ENCODE measurements at regions not wholly inside any gene's neighbourhood (a gene's known extent, or its start where the extent isn't known, plus 50 kb on each side); places are given as distances from the start of the nearest gene placed in this dataset.

DNA sequence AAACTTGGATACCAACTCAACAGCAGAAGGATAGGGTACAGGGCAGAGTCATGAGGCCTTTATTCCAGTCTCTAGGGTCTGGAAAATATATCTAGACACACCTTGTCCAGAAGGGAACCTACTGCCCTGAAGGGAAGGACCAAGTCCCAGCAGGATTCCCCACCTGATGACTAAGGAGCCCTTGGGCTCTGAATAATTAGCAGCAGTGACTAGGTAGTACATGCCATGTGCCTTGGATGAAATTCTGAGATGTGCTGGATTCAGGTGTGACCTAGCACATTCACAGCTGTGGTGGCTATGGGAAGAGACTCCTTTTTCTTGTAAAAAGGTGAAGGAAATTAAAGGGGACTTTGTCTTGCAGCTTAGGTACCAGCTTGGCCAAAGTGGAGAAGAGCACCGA, 364.3 kb upstream of the PTCHD4 start:
- CTCF ChIA-PET (ENCODE audit: low intra/inter-chr PET ratio, low total read pairs) = no interaction called here
- 43% methylated on average over 1 of the region's 1 CpG for WGBS (ENCODE audit: low lambda C conversion rate)
- ATAC-seq = no peak

GRCh38 chr6:48474830-48475229, 363.8 kb upstream of the PTCHD4 start:
- WGBS (ENCODE audit: low lambda C conversion rate) = 7% methylated on average over 1 of the region's 2 CpGs
- Histone ChIP-seq H3K9me3 (ENCODE audit: low read length) (no peaks in the 10 kb centered on the region), H3K4me1 (ENCODE audit: insufficient read depth, low read length) (no peaks in the 10 kb centered on the region), H2AFZ (ENCODE audit: low read length) (no peak overlapping the region), H3K9ac (ENCODE audit: insufficient read depth, low read depth, low read length) (no peak overlapping the region), H3K27ac (ENCODE audit: extremely low read length, insufficient read depth, low read length) (no peak overlapping the region), H3K4me3 (replicated peaks in 1 of 3; ENCODE audit: insufficient read depth in 1 of 3, low read depth in 2 of 3, low read length in 3 of 3) (no peak overlapping the region), H4K20me1 (ENCODE audit: insufficient read depth, low read length) (no peaks in the 10 kb centered on the region), H3K27me3 (ENCODE audit: control insufficient read depth in 1 of 2, insufficient read depth in 2 of 2, low read length in 2 of 2) (no peaks in the 10 kb centered on the region), H3K79me2 (ENCODE audit: insufficient read depth, low read length) (no peaks in the 10 kb centered on the region), H3K36me3 (replicated peaks in 1 of 2; ENCODE audit: control insufficient read depth in 1 of 2, insufficient read depth in 2 of 2, low read length in 2 of 2) (no peaks in the 10 kb centered on the region), H3K4me2 (ENCODE audit: low read depth, low read length) (no peak overlapping the region)
- ChIA-PET POLR2A (no interaction called here), CTCF (ENCODE audit: low intra/inter-chr PET ratio, low total read pairs) (no interaction called here)
- DNase-seq (ENCODE audit: low spot score) (no peak), FAIRE-seq (no peak), ATAC-seq (no peak; the same call in 1 of the 3 replicates)
- BruUV-seq (replicated peaks) = no TSS peak
- in situ Hi-C loops (cut with HindIII; ENCODE audit: extremely low pct_ligation_motif_present, low pct_unique_long_range_greater_than_20kb) = loop anchor here (5.0 kb wide), 1 partner anchor 688 kb away; no protein-coding TSS in a partner anchor
- intact Hi-C loops (cut with micrococcal nuclease; ENCODE audit: unreplicated experiment) = loop anchor here (10.0 kb wide), 1 partner anchor 390 kb away; no protein-coding TSS in a partner anchor
- TF ChIP-seq GTF2F1 (IDR thresholded peaks at IDR 0.05; ENCODE audit: low read length) (no peak), ZNF674 (CRISPR knock-in tag; IDR thresholded peaks at IDR 0.05; ENCODE audit: low read depth) (no peak), ATF3 (CRISPR knock-in tag; IDR thresholded peaks at IDR 0.05) (no peak), ZBTB8A (CRISPR knock-in tag; IDR thresholded peaks at IDR 0.05; ENCODE audit: borderline replicate concordance, low read depth) (no peak), ARID3A (IDR thresholded peaks at IDR 0.05; ENCODE audit: low read depth, low read length) (no peak), PITX1 (CRISPR knock-in tag; IDR thresholded peaks at IDR 0.05) (no peak), ZNF572 (CRISPR knock-in tag; IDR thresholded peaks at IDR 0.05) (no peak), KLF12 (CRISPR knock-in tag; IDR thresholded peaks at IDR 0.05; ENCODE audit: borderline replicate concordance) (no peak)
- TF ChIP-seq, protein P1, sequence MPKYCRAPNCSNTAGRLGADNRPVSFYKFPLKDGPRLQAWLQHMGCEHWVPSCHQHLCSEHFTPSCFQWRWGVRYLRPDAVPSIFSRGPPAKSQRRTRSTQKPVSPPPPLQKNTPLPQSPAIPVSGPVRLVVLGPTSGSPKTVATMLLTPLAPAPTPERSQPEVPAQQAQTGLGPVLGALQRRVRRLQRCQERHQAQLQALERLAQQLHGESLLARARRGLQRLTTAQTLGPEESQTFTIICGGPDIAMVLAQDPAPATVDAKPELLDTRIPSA (CRISPR knock-in tag; IDR thresholded peaks at IDR 0.05; ENCODE audit: borderline replicate concordance) = no peak

More for the DNA sequence above, 364.3 kb upstream of the PTCHD4 start:
- H4K20me1 ChIP-seq (ENCODE audit: insufficient read depth, low read length) = no peaks in the 10 kb centered on the region
- in situ Hi-C loops (cut with HindIII; ENCODE audit: extremely low pct_ligation_motif_present, low pct_unique_long_range_greater_than_20kb) (loop anchor here (5.0 kb wide), 1 partner anchor 688 kb away; no protein-coding TSS in a partner anchor), intact Hi-C loops (cut with micrococcal nuclease; ENCODE audit: unreplicated experiment) (loop anchor here (10.0 kb wide), 1 partner anchor 390 kb away; no protein-coding TSS in a partner anchor)
- H3K27me3 ChIP-seq (ENCODE audit: control insufficient read depth in 1 of 2, insufficient read depth in 2 of 2, low read length in 2 of 2) = no peaks in the 10 kb centered on the region
- DNase-seq (ENCODE audit: low spot score) = no peak
- POLR2A ChIA-PET = no interaction called here
- TF ChIP-seq ZKSCAN1 (IDR thresholded peaks at IDR 0.05; ENCODE audit: low read length) = no peak
- TF ChIP-seq ZNF670 (CRISPR knock-in tag; IDR thresholded peaks at IDR 0.05; ENCODE audit: borderline replicate concordance) = no peak
- no peak overlapping the region for H3K4me2 ChIP-seq (ENCODE audit: low read depth, low read length)
- no peaks in the 10 kb centered on the region for H3K36me3 ChIP-seq (replicated peaks in 1 of 2; ENCODE audit: control insufficient read depth in 1 of 2, insufficient read depth in 2 of 2, low read length in 2 of 2)
- H3K4me3 ChIP-seq (replicated peaks in 1 of 3; ENCODE audit: insufficient read depth in 1 of 3, low read depth in 2 of 3, low read length in 3 of 3) = no peak overlapping the region
- no peaks in the 10 kb centered on the region for H3K4me1 ChIP-seq (ENCODE audit: insufficient read depth, low read length)
- FAIRE-seq = no peak
- H3K9ac ChIP-seq (ENCODE audit: insufficient read depth, low read depth, low read length) = no peak overlapping the region
- H3K79me2 ChIP-seq (ENCODE audit: insufficient read depth, low read length) = no peaks in the 10 kb centered on the region
- H3K27ac ChIP-seq (ENCODE audit: extremely low read length, insufficient read depth, low read length) = no peak overlapping the region
- no peak overlapping the region for H2AFZ ChIP-seq (ENCODE audit: low read length)
- no TSS peak for BruUV-seq (replicated peaks)
- no peaks in the 10 kb centered on the region for H3K9me3 ChIP-seq (ENCODE audit: low read length)
